Tibial nerve (tissue), 4 donors: ENCODE measurements at regions not wholly inside any gene's neighbourhood (a gene's known extent, or its start where the extent isn't known, plus 50 kb on each side); places are given as distances from the start of the nearest gene placed in this dataset.

Experiments
- DNase-seq, 2 donors: peaks; one replicate each; pipeline ENCODE4 v3.0.0-alpha.2; 2019; ENCODE audit warnings: low spot score in 2 of 2
- H3K27ac ChIP-seq, 4 donors: fragments of 200-600 bp; sonication (generic) in 3 of 4; one replicate each; pipeline ENCODE4 v1.5.1; 2017 to 2019; ENCODE audit warnings: mild to moderate bottlenecking in 1 of 4
- H3K27me3 ChIP-seq, 2 donors: fragments of 200-600 bp; sonication (generic) in 1 of 2; one replicate each; pipeline versions ENCODE4 v1.5.1 to v1.6.0; 2017 to 2019
- H3K36me3 ChIP-seq, 3 donors: fragments of 200-600 bp; sonication (generic); one replicate each; pipeline ENCODE4 v1.5.1; 2018 to 2019
- H3K4me1 ChIP-seq, 4 donors: fragments of 200-600 bp; sonication (generic) in 3 of 4; one replicate each; pipeline ENCODE4 v1.5.1; 2017 to 2019
- H3K4me3 ChIP-seq, 4 donors: fragments of 200-600 bp; sonication (generic) in 3 of 4; one replicate each; pipeline ENCODE4 v1.5.1; 2017 to 2019; ENCODE audit warnings: mild to moderate bottlenecking in 1 of 4, moderate library complexity in 1 of 4
- H3K9me3 ChIP-seq, 4 donors: fragments of 200-600 bp; sonication (generic) in 3 of 4; one replicate each; pipeline ENCODE4 v1.5.1; 2017 to 2019
- CTCF ChIP-seq, 5 experiments: fragments of 200-600 bp in 3 of 5; fragments of 450-650 bp in 2 of 5; sonication (generic) in 3 of 5; IDR thresholded peaks; one replicate each; pipeline ENCODE4 v1.5.1; 2016 to 2019; ENCODE audit warnings: antibody characterized with exemption in 5 of 5, mild to moderate bottlenecking in 3 of 5, moderate library complexity in 2 of 5
- EP300 ChIP-seq, 2 donors: sonication (generic); formaldehyde crosslinking; IDR thresholded peaks; one replicate each; pipeline ENCODE4 v1.6.1; 2017; ENCODE audit warnings: antibody characterized with exemption in 2 of 2, mild to moderate bottlenecking in 1 of 2
- POLR2A ChIP-seq, 2 donors: fragments of 450-650 bp; IDR thresholded peaks; one replicate each; pipeline ENCODE4 v1.6.1; 2017; ENCODE audit warnings: antibody characterized with exemption in 2 of 2, mild to moderate bottlenecking in 2 of 2, moderate library complexity in 2 of 2
- WGBS, 2 donors: methylation state at CpG; one replicate each; pipeline ENCODE4 v1.1.5; 2018; 5-methylcytosine and 5-hydroxymethylcytosine counted together

GRCh38 chr20:55273149-55273548, 732.2 kb downstream of the CBLN4 start:
- no peak for TF ChIP-seq CTCF (IDR thresholded peaks at IDR 0.05)
- TF ChIP-seq POLR2A (IDR thresholded peaks at IDR 0.05), result no peak
- TF ChIP-seq EP300 (IDR thresholded peaks at IDR 0.05), result peak in 1 of 2 donors; percentile 11
- Histone ChIP-seq H3K4me3 (no peak overlapping the region), H3K9me3 (peaks cover 0 to 8% (median 0%) of the 10 kb centered on the region in 4 donors), H3K36me3 (no peaks in the 10 kb centered on the region), H3K27ac (no peak overlapping the region), H3K4me1 (no peaks in the 10 kb centered on the region), H3K27me3 (no peaks in the 10 kb centered on the region)
- no peak for DNase-seq

GRCh38 chr20:55271371-55271770, 733.9 kb downstream of the CBLN4 start:
- H3K27me3 ChIP-seq, result no peaks in the 10 kb centered on the region
- WGBS, 2 donors, result 62 to 67% methylated on average over 2 of the region's 2 CpGs
- no peak for TF ChIP-seq CTCF (IDR thresholded peaks at IDR 0.05)
- no peak for TF ChIP-seq POLR2A (IDR thresholded peaks at IDR 0.05)
- no peak for TF ChIP-seq EP300 (IDR thresholded peaks at IDR 0.05)
- peaks cover 0 to 8% (median 0%) of the 10 kb centered on the region in 4 donors for H3K9me3 ChIP-seq
- no peak overlapping the region for H3K4me3 ChIP-seq
- no peak overlapping the region for H3K27ac ChIP-seq
- no peaks in the 10 kb centered on the region for H3K4me1 ChIP-seq
- H3K36me3 ChIP-seq, result no peaks in the 10 kb centered on the region
- DNase-seq, result no peak

GRCh38 chr20:55269913-55270312, 735.4 kb downstream of the CBLN4 start:
- Histone ChIP-seq H3K36me3 (no peaks in the 10 kb centered on the region), H3K4me3 (no peak overlapping the region), H3K27me3 (no peaks in the 10 kb centered on the region), H3K4me1 (no peaks in the 10 kb centered on the region), H3K9me3 (peaks cover 0 to 3% (median 0%) of the 10 kb centered on the region in 4 donors), H3K27ac (no peak overlapping the region)
- no peak for TF ChIP-seq EP300 (IDR thresholded peaks at IDR 0.05)
- 86 to 93% methylated on average over 1 of the region's 1 CpG for WGBS, 2 donors
- no peak for DNase-seq

- WGBS, 2 donors, result 78 to 88% methylated on average over 1 of the region's 1 CpG
Measured at GRCh38 chr20:55266361-55266760, 739.0 kb downstream of the CBLN4 start.

GRCh38 chr20:55264703-55265239, 740.5 kb downstream of the CBLN4 start:
- TF ChIP-seq POLR2A (IDR thresholded peaks at IDR 0.05) (no peak), CTCF (IDR thresholded peaks at IDR 0.05) (no peak), EP300 (IDR thresholded peaks at IDR 0.05) (no peak)
- Histone ChIP-seq H3K36me3 (no peaks in the 10 kb centered on the region), H3K4me3 (no peak overlapping the region), H3K27me3 (no peaks in the 10 kb centered on the region), H3K4me1 (no peaks in the 10 kb centered on the region), H3K27ac (no peak overlapping the region), H3K9me3 (no peaks in the 10 kb centered on the region)
- 57 to 69% methylated on average over 2 of the region's 2 CpGs for WGBS, 2 donors
- DNase-seq, result no peak

More at GRCh38 chr20:55266361-55266760, 739.0 kb downstream of the CBLN4 start:
- Histone ChIP-seq H3K4me3 (no peak overlapping the region), H3K27me3 (no peaks in the 10 kb centered on the region), H3K9me3 (no peaks in the 10 kb centered on the region), H3K36me3 (no peaks in the 10 kb centered on the region), H3K27ac (no peak overlapping the region), H3K4me1 (no peaks in the 10 kb centered on the region)
- DNase-seq, result no peak
- TF ChIP-seq POLR2A (IDR thresholded peaks at IDR 0.05), result no peak
- TF ChIP-seq EP300 (IDR thresholded peaks at IDR 0.05), result no peak
- no peak for TF ChIP-seq CTCF (IDR thresholded peaks at IDR 0.05)

- H3K4me1 ChIP-seq, result no peaks in the 10 kb centered on the region
- WGBS, 2 donors, result 35 to 42% methylated on average over 2 of the region's 2 CpGs
- no peak overlapping the region for H3K27ac ChIP-seq
- no peak overlapping the region for H3K4me3 ChIP-seq
- H3K36me3 ChIP-seq, result no peaks in the 10 kb centered on the region
- TF ChIP-seq CTCF (IDR thresholded peaks at IDR 0.05) (no peak), EP300 (IDR thresholded peaks at IDR 0.05) (no peak), POLR2A (IDR thresholded peaks at IDR 0.05) (no peak)
- no peaks in the 10 kb centered on the region for H3K9me3 ChIP-seq
- DNase-seq, result no peak
- no peaks in the 10 kb centered on the region for H3K27me3 ChIP-seq
Measured at GRCh38 chr20:55258559-55258958, 746.8 kb downstream of the CBLN4 start.
